Medulla oblongata (tissue), 1 donor: ENCODE measurements at regions not wholly inside any gene's neighbourhood (a gene's known extent, or its start where the extent isn't known, plus 50 kb on each side); places are given as distances from the start of the nearest gene placed in this dataset.
"Not testable (repeated sequence)": the region's sequence is repeated elsewhere in the genome, so short reads cannot be mapped to it uniquely, and the experiment has no call there.

Experiments
- DNase-seq: peaks from one replicate; pipeline ENCODE4 v3.0.0-alpha.2; 2015; ENCODE audit errors: extremely low spot score

- DNase-seq: no peak
Observed at GRCh38 chrY:20891440-20892160, 135.7 kb downstream of the RPS4Y2 start.

- not testable (repeated sequence) for DNase-seq
Observed at GRCh38 chrY:20925350-20926091, 169.6 kb downstream of the RPS4Y2 start.

GRCh38 chrY:20929691-20930342 is 173.9 kb downstream of the RPS4Y2 start:
- DNase-seq: no peak

- DNase-seq: not testable (repeated sequence)
Observed at GRCh38 chrY:20936709-20937251, 180.9 kb downstream of the RPS4Y2 start.

GRCh38 chrY:20961512-20961911 is 205.6 kb downstream of the RPS4Y2 start:
- DNase-seq: no peak

- DNase-seq: no peak
Observed at GRCh38 chrY:20967828-20968227, 211.9 kb downstream of the RPS4Y2 start.

GRCh38 chrY:20968237-20968636 is 212.3 kb downstream of the RPS4Y2 start:
- no peak for DNase-seq

- DNase-seq: no peak
Observed at GRCh38 chrY:20971371-20971770, 215.5 kb downstream of the RPS4Y2 start.

- DNase-seq: no peak
Observed at GRCh38 chrY:20986037-20986436, 230.1 kb downstream of the RPS4Y2 start.

- no peak for DNase-seq
Observed at GRCh38 chrY:20990123-20990522, 234.2 kb downstream of the RPS4Y2 start.

GRCh38 chrY:20990869-20991548 is 235.1 kb downstream of the RPS4Y2 start:
- peak; percentile 2 for DNase-seq

GRCh38 chrY:20997355-20997754 is 241.4 kb downstream of the RPS4Y2 start:
- no peak for DNase-seq

GRCh38 chrY:20998016-20998415 is 242.1 kb downstream of the RPS4Y2 start:
- DNase-seq: no peak

- DNase-seq: no peak
Observed at GRCh38 chrY:20998483-20998882, 242.6 kb downstream of the RPS4Y2 start.

- DNase-seq: no peak
Observed at GRCh38 chrY:21001102-21001501, 245.2 kb downstream of the RPS4Y2 start.

GRCh38 chrY:21003059-21003458 is 247.2 kb downstream of the RPS4Y2 start:
- no peak for DNase-seq

- DNase-seq: no peak
Observed at GRCh38 chrY:21005531-21005930, 249.6 kb downstream of the RPS4Y2 start.

- no peak for DNase-seq
Observed at GRCh38 chrY:21021811-21022210, 265.9 kb downstream of the RPS4Y2 start.

GRCh38 chrY:21022326-21023044 is 266.6 kb downstream of the RPS4Y2 start:
- DNase-seq: no peak

- no peak for DNase-seq
Observed at GRCh38 chrY:21023906-21024305, 268.0 kb downstream of the RPS4Y2 start.

GRCh38 chrY:21028506-21028905 is 272.6 kb downstream of the RPS4Y2 start:
- no peak for DNase-seq
